ENCODE measurements at regions not wholly inside any gene's neighbourhood (a gene's known extent, or its start where the extent isn't known, plus 50 kb on each side); places are given as distances from the start of the nearest gene placed in this dataset.

GRCh38 chr14:100438678-100439592, 115.8 kb downstream of the SLC25A47 start:
- DNase-seq (ENCODE audit: low read depth), result no peak

- no peak for DNase-seq (ENCODE audit: low read depth)
These were observed 116.6 kb downstream of the SLC25A47 start for GRCh38 chr14:100439781-100440180.

- no peak for DNase-seq (ENCODE audit: low read depth)
These were observed 117.1 kb downstream of the SLC25A47 start for GRCh38 chr14:100440207-100440631.

- DNase-seq (ENCODE audit: low read depth), result no peak
These were observed 117.6 kb downstream of the SLC25A47 start for GRCh38 chr14:100440758-100441203.

- DNase-seq (ENCODE audit: low read depth), result no peak
These were observed 118.3 kb downstream of the SLC25A47 start for GRCh38 chr14:100441271-100441947.

GRCh38 chr14:100442036-100442435, 118.9 kb downstream of the SLC25A47 start:
- DNase-seq (ENCODE audit: low read depth), result no peak

- DNase-seq (ENCODE audit: low read depth), result no peak
These were observed 119.7 kb downstream of the SLC25A47 start for GRCh38 chr14:100442498-100443490.

GRCh38 chr14:100443603-100444002, 120.5 kb downstream of the SLC25A47 start:
- no peak for DNase-seq (ENCODE audit: low read depth)

- no peak for DNase-seq (ENCODE audit: low read depth)
These were observed 122.4 kb downstream of the SLC25A47 start for GRCh38 chr14:100445436-100446088.

GRCh38 chr14:100446572-100446971, 123.4 kb downstream of the SLC25A47 start:
- no peak for DNase-seq (ENCODE audit: low read depth)

- no peak for DNase-seq (ENCODE audit: low read depth)
These were observed 125.2 kb downstream of the SLC25A47 start for GRCh38 chr14:100448376-100448775.

- no peak for DNase-seq (ENCODE audit: low read depth)
These were observed 126.3 kb downstream of the SLC25A47 start for GRCh38 chr14:100449225-100449987.

GRCh38 chr14:100450049-100450448, 126.9 kb downstream of the SLC25A47 start:
- no peak for DNase-seq (ENCODE audit: low read depth)

- no peak for DNase-seq (ENCODE audit: low read depth)
These were observed 127.6 kb downstream of the SLC25A47 start for GRCh38 chr14:100450736-100451135.

GRCh38 chr14:100451264-100451663, 128.1 kb downstream of the SLC25A47 start:
- no peak for DNase-seq (ENCODE audit: low read depth)

GRCh38 chr14:100453930-100454329, 130.8 kb downstream of the SLC25A47 start:
- no peak for DNase-seq (ENCODE audit: low read depth)

GRCh38 chr14:100454437-100454836, 131.3 kb downstream of the SLC25A47 start:
- no peak for DNase-seq (ENCODE audit: low read depth)

- DNase-seq (ENCODE audit: low read depth), result no peak
These were observed 123.3 kb downstream of the BEGAIN start for GRCh38 chr14:100463937-100464336.

GRCh38 chr14:100466111-100466856, 120.9 kb downstream of the BEGAIN start:
- no peak for DNase-seq (ENCODE audit: low read depth)

Data from GM04504 (cell line).